PC-9 (cell line): ENCODE measurements at regions not wholly inside any gene's neighbourhood (a gene's known extent, or its start where the extent isn't known, plus 50 kb on each side); places are given as distances from the start of the nearest gene placed in this dataset.
"Not testable (repeated sequence)": the region's sequence is repeated elsewhere in the genome, so short reads cannot be mapped to it uniquely, and the experiment has no call there.

Experiments used
- EZH2 ChIP-seq: fragments of 200-600 bp; sonication (generic); IDR thresholded peaks from 2 replicates; pipeline ENCODE4 v1.8.0; 2017; ENCODE audit warnings: antibody characterized with exemption, low read depth
- TF ChIP-seq, protein P1 (sequence below): fragments of 200-600 bp; sonication (generic); conservative IDR thresholded peaks from 2 replicates; pipeline ENCODE4 v1.6.1; 2017; ENCODE audit warnings: mixed run types, antibody characterized with exemption, mild to moderate bottlenecking, moderate library complexity

GRCh38 chr5:124836314-124836713, 89.9 kb upstream of the ZNF608 start:
- TF ChIP-seq EZH2, result not testable (repeated sequence)
- TF ChIP-seq, protein P1, sequence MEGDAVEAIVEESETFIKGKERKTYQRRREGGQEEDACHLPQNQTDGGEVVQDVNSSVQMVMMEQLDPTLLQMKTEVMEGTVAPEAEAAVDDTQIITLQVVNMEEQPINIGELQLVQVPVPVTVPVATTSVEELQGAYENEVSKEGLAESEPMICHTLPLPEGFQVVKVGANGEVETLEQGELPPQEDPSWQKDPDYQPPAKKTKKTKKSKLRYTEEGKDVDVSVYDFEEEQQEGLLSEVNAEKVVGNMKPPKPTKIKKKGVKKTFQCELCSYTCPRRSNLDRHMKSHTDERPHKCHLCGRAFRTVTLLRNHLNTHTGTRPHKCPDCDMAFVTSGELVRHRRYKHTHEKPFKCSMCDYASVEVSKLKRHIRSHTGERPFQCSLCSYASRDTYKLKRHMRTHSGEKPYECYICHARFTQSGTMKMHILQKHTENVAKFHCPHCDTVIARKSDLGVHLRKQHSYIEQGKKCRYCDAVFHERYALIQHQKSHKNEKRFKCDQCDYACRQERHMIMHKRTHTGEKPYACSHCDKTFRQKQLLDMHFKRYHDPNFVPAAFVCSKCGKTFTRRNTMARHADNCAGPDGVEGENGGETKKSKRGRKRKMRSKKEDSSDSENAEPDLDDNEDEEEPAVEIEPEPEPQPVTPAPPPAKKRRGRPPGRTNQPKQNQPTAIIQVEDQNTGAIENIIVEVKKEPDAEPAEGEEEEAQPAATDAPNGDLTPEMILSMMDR, result not testable (repeated sequence)
